CMK (cell line): ENCODE measurements at regions not wholly inside any gene's neighbourhood (a gene's known extent, or its start where the extent isn't known, plus 50 kb on each side); places are given as distances from the start of the nearest gene placed in this dataset.

Experiments
- DNase-seq: peaks from one replicate; pipeline ENCODE4 v3.0.0-alpha.2; 2010; ENCODE audit warnings: low read depth

GRCh38 chr21:41671212-41671762 lies 95.6 kb downstream of the RIPK4 start:
- no peak for DNase-seq

GRCh38 chr21:41670056-41670805 lies 96.6 kb downstream of the RIPK4 start:
- DNase-seq = no peak

GRCh38 chr21:41669533-41669830 lies 97.4 kb downstream of the RIPK4 start:
- no peak for DNase-seq

GRCh38 chr21:41668686-41669532 lies 97.9 kb downstream of the RIPK4 start:
- DNase-seq = no peak

GRCh38 chr21:41668051-41668541 lies 98.8 kb downstream of the RIPK4 start:
- no peak for DNase-seq

- DNase-seq = no peak
These were observed 99.7 kb downstream of the RIPK4 start for GRCh38 chr21:41667136-41667535.

- no peak for DNase-seq
These were observed 100.2 kb downstream of the RIPK4 start for GRCh38 chr21:41666641-41667081.

GRCh38 chr21:41665766-41666595 lies 100.9 kb downstream of the RIPK4 start:
- no peak for DNase-seq

GRCh38 chr21:41664881-41665765 lies 101.7 kb downstream of the RIPK4 start:
- DNase-seq = no peak

GRCh38 chr21:41663805-41664788 lies 102.8 kb downstream of the RIPK4 start:
- no peak for DNase-seq

GRCh38 chr21:41662761-41663160 lies 104.1 kb downstream of the RIPK4 start:
- no peak for DNase-seq

GRCh38 chr21:41662161-41662560 lies 104.7 kb downstream of the RIPK4 start:
- no peak for DNase-seq

GRCh38 chr21:41660748-41661147 lies 106.1 kb downstream of the RIPK4 start:
- DNase-seq = no peak

GRCh38 chr21:41659791-41660560 lies 106.9 kb downstream of the RIPK4 start:
- DNase-seq = no peak

- DNase-seq = no peak
These were observed 109.8 kb downstream of the RIPK4 start for GRCh38 chr21:41656946-41657525.

- DNase-seq = no peak
These were observed 111.6 kb downstream of the RIPK4 start for GRCh38 chr21:41655259-41655658.

GRCh38 chr21:41653954-41654491 lies 112.8 kb downstream of the RIPK4 start:
- no peak for DNase-seq

GRCh38 chr21:41653243-41653953 lies 113.5 kb downstream of the RIPK4 start:
- DNase-seq = no peak
